GM10266 (cell line): ENCODE measurements at regions not wholly inside any gene's neighbourhood (a gene's known extent, or its start where the extent isn't known, plus 50 kb on each side); places are given as distances from the start of the nearest gene placed in this dataset.

Source experiments
- DNase-seq: peaks from one replicate; pipeline ENCODE4 v3.0.0; 2012; ENCODE audit errors: extremely low spot score
- CTCF ChIP-seq: IDR thresholded peaks from 2 replicates; pipeline ENCODE4 v1.5.1; 2012; ENCODE audit warnings: mild to moderate bottlenecking, low read depth; ENCODE audit not compliant: control insufficient read depth, insufficient read depth; ENCODE audit errors: missing control alignments

GRCh38 chr22:49072996-49073645, 754.6 kb downstream of the BRD1 start:
- DNase-seq: no peak
- no peak for TF ChIP-seq CTCF

DNA sequence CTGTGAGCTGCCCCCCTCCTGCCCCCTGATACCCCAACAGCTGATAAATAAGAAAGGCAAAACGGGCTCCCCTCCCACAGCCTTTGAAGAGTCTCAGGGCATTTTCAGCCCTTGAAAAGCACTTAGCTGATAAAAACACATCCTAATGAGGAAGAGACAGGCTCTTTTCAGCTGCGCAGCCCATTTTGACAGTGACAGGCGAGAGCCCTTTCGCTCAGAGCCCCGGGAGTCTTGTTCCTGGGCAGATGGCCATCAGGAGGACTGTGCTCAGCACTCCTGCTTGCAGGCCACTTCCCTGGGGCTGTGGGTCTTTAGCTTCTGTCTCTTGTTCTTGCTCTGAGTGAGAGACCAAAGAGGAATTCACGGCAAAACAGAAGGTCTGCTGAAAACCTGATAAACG, 757.2 kb downstream of the BRD1 start:
- no peak for DNase-seq
- no peak for TF ChIP-seq CTCF

DNA sequence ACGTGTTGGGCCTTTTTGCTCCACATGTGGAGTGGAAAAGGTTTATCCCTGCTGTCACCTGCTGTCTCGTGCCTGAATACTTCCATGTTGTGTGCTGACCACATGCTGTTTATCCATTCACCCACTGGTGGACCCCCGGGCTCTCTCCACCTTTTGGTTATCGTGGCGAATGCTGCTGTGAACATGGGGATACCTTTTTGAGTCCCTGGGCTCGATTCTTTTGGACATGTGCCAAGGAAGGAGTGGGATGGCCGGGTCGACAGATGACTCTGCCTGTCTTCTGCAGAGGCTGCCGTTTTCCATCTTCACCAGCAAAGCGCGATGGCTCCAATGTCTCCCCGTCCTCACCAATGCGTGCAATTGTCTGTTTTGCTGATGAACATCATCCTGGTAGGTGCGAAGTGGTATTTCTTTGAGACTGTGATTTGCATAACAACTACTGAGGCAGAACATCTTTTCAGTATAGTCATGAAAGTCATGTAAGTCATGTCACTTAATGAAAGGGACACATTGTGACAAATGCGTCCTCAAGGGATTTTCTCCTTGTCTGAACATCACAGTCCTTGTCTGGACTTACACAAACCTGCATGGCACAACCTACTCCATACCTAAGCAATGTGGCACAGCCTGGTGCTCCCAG, 758.7 kb downstream of the BRD1 start:
- DNase-seq: no peak
- no peak for TF ChIP-seq CTCF

DNA sequence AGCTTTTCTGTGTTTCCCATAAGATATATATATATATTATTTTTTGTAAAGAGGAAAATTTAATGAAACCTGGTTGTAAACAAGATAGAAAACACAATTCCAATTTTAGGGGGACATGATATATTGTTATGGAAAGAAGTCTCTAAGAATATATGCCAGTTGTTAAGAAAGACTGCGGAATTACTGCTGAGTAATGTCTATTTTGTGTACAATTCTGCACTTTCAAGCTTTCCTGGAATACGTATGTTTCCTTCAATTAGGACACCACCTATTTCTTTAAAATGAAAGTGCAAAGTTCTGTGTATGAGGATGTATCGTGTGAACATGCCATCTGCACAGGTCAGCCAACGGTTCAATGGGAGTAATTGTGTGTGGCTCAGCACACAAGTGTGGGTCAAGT, 760.2 kb downstream of the BRD1 start:
- TF ChIP-seq CTCF: no peak
- DNase-seq: no peak

DNA sequence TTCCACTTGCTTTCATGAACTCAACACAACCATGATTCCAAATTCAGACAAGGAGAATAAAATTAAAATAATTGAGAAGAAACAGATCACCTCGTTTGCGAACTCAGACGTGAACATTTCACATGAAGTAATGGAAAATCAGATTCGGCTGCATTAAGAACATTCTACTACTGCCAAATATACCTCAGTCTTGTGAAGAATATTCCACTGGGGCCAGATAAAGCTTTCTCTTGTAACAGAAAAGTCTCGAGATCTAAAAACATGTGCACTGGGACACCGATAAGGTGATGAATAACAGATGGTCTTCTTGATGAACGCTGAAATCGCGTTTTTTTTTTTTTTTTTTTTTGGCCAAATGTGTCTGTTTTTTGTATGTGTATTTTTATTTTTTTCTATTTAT, 761.1 kb downstream of the BRD1 start:
- DNase-seq: no peak
- no peak for TF ChIP-seq CTCF

- DNase-seq: no peak
Measured at GRCh38 chr22:49064836-49065235, 762.8 kb downstream of the BRD1 start.

More at GRCh38 chr22:49064836-49065235, 762.8 kb downstream of the BRD1 start:
- TF ChIP-seq CTCF: no peak
